Urothelium cell line (cell line): ENCODE measurements at regions not wholly inside any gene's neighbourhood (a gene's known extent, or its start where the extent isn't known, plus 50 kb on each side); places are given as distances from the start of the nearest gene placed in this dataset.
A peak's percentile ranks its signal among the peaks of the same experiment; 100 is the strongest.

Experiments
- DNase-seq: peaks from one replicate; pipeline ENCODE4 v3.0.0; 2011; ENCODE audit warnings: low spot score, mixed read lengths
- FAIRE-seq: peaks from 2 replicates; lab custom pipeline; 2011; peaks lifted over from hg19 to GRCh38; lab: Jason Lieb, UNC

DNA sequence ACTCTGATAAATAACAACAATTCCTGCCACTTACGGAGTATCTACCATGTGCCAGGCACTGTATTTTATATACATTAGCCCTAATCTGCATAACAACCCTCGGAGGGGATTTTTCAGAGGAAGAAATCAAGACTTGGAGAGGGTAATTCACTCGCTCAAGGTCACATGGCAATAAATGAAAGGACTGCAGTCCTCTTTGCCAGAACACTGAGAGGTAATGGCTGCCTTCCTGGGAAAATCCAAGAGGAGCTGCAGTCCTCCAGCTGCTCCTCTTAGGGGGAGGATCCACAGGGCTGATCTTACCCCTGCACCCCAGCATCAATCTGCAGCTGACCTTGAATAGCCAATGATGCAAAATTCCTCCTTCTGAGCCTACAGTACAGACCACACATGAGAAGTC is 114.1 kb upstream of the RPL38 start:
- FAIRE-seq: no peak
- DNase-seq: no peak

DNA sequence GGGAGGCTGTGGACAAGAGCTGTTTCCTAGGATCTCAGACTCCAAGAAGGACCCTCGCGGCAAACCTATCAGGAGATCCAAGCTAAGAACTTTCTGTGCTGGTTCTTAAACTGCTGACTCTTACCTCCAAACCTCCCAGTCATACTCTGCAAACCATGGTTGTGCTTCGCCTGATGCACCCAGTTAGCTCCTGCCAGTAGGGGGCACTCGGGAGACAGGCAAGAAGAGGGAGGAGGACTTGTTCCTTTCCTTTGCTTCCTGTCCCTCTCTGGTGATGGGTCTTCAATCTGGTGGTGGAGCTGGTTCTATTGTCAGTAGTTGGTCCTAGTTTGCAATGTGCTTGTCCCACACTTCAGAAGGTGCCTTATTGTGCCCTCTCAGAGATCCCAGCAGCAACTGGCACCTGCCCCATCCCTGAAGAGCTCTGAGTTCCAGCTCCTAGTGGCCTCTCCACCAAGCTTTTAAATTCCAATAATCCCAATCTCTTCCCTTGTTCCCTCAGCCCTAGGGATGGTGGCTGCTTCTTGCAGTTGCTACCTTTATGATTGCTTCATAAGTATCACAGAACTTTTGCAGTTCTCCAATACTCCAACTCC is 113.5 kb upstream of the RPL38 start:
- DNase-seq (peak; percentile 69), FAIRE-seq (peak; percentile 23)

DNA sequence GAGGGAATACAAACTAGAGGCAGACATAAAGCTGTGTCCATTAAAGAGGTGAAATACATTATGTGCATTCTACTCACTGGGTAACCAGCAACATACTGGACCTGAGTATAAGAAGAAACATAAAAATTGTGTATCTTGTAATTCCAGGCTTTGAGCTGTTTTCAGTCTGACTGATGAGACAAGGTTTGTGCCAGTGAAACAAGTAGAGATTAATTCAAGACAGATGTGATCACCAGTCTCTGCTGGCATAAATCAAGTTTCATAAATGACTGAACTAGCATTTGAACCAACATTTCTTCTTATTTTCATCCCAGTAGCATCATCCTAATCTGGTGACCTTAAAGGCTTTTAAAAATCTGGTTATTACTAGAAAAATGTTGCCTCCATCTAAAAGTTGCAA is 108.8 kb upstream of the RPL38 start:
- FAIRE-seq (no peak), DNase-seq (no peak)

DNA sequence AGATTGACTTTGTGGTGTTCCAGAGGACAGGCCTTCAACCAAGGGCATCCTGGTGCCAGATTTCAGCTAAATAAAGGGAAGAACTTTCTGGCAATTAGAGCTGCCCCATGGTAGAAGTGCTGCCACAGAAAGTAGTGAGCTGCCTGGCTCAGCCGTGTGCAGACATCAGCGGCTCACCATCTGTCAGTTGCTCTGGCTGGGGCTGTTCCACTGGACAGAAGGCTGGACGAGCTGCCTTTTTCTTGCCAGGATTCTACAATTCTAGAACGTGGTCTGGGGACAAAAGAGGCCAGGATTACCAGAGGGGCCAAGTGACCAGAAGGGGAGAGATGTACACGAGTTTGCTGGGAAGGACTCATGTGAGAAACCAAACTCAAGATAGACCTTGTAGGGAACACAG is 107.0 kb upstream of the RPL38 start:
- FAIRE-seq (no peak), DNase-seq (no peak)

DNA sequence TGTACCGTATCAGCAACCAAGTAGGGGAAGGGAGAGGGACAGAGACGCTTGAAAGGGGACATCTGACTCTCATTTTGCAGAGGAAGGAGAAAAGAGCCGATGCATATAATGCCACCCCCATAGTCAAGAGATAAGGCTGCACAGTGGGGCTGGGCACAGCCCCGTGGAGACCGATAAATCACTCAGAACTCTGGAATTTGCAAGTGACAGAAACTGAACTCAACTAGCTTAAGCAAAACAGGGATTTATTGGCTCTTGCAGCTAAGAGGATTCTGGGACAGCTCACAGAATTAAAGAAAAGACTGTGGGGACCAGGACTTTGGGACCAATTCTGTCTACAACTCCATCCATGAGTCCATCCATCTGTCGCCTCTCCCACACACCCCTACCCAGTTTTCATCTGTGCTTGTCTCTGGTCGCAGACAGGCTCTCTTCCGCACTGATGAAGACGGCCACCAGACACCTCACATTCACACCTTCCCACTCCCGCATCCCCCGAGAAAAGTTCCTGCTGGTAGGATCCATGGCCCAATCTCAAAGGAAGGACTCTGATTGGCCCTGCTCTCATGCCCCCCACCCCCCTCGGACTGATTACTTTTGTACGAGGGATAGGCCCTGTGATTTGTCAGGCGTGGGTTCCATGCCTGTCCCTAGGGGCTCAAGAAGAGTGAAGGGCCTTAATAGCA is 105.9 kb upstream of the RPL38 start:
- FAIRE-seq: no peak
- no peak for DNase-seq

DNA sequence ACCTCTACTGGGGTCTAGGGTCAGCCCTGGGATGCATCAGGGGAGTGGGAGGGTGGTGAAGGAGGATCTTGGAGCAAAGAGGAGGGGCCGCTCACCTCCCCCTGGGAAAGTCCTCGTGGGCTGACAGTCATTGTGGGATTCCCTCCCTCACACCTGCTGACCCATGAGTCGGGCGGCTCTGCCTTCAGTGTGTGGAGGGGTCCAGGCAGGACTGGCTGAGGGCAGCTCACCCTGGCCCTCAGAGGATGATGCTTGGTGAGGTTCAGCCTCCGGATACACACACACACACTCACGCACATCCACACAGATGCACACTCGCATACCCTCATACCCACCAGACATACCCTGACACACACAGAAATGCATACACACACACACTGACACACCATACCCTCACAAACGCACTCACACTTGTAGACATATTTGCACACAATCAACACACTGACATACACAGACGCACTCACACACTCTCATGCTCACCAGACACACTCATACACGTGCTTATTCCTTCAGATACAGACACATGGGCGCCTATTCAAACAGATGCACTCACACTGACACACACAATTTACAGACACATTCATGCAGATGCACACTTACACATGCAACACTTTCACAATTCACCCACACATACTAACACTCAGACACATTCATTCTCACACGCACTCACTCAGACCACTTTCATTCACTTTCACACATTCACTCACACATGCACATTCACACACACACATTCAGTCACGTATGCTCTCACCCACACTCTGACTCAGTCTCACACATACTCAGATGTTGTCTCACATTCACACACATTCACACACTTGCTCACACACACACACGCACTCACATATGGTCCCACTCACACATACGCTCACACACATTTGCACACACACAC is 105.1 kb upstream of the RPL38 start:
- FAIRE-seq: peak; percentile 97
- DNase-seq: no peak

DNA sequence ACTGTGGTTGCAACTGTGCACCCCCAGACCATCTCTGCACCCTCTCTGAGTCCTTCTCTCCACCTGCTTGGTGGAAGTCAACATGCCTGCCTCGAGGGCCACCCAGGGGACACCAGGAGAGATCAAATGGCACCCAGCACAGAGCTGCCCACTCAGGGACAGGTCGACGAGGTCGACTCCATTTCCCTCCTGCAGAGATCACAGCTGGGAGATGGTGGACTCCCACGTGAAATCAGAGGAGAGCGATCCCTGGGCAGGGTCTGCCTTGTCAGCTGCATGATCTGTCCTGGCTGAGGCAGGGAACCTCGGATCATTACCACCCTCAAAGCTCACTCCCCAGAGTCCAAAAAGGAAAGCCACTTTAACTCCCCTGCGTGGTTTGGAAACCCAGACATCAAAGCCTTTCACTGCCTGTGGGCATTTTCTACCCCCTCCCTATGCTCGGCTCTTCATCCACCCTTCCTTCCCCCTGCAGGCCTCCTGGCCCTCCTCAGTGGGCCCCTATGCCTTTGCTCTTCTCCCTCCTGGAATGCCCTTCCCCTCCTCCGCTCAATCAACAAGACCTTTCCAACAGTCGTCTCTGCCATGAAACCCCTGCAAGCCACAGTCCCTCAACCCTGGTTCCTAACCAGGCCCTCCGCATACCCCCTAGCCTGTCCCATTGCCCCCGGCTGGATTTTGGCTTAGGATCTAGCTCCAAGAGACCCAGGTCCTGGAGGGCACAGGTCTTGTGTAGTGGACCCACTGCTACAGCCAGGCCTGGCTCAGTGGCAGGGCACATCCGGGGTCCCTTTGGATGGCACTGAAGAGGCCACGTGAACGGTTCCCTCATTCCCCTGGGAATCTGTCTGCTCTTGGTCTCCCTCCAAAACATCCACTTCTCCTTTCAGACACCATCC is 103.8 kb upstream of the RPL38 start:
- no peak for DNase-seq
- peak; percentile 65 for FAIRE-seq

DNA sequence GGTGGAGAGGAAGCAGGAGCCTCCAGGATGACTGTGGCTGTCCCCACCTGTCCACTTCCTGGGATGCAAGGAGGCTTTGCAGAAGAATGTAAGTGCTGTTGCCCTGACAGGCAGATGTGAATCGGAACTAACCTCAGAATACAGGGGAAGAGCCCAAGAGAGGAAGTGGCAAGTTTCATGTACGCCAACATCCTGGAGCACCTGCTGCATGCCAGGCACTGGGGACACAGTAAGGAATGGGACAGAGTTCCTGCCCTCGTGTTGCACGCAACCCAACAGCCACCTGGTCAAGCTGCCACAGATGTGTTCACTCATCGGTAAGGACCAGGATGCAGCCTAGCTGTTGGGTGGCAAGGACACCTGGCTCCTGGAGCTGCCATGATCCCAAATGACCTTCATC is 98.6 kb upstream of the RPL38 start:
- no peak for DNase-seq
- FAIRE-seq: peak; percentile 42

DNA sequence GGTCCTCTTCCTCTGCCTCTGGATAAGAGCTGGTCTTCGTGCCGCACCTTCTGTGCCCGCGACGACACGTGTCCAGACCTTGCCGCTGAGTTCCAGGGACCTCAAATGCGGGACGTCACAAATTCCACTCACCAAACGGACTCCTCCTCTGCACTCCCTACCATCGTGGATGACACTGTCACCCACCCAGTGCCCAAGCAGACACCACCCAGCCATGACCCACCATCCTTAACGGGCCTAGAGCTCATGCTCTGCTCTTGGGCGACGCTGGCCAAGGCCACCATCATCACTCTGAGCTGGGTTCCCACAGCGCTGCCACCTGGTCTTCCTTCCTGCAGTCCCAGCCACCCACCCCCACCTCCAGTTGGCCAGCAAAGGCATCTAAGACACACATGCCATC is 96.4 kb upstream of the RPL38 start:
- FAIRE-seq: no peak
- DNase-seq: no peak

DNA sequence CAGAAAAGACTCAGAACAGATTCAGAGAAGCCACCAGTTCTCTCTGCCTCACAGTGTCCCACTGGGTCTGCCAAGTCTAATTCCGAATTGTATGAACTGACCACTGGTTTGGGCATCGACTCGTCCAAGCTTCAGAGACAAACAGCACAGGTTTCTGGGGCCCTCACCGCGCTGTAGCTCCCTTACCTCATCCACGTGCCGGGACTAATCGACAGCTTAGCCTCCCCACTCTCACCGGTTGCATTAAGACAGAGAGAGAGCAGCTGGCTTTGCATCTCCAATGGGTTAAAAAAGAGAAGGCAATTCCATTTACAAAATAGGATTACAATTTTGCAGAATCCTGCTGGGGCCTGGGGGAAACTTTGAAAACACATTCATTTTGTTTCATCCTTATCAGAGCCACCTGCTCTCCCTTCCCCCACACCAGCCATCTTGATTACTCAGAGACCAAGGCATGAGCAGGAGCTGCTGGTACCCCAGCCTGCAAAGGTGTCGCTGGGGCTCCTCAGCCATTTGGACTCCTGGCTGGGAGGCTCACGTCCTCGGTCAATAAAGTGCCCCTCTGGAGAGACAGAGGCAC is 95.3 kb upstream of the RPL38 start:
- FAIRE-seq (no peak), DNase-seq (no peak)

DNA sequence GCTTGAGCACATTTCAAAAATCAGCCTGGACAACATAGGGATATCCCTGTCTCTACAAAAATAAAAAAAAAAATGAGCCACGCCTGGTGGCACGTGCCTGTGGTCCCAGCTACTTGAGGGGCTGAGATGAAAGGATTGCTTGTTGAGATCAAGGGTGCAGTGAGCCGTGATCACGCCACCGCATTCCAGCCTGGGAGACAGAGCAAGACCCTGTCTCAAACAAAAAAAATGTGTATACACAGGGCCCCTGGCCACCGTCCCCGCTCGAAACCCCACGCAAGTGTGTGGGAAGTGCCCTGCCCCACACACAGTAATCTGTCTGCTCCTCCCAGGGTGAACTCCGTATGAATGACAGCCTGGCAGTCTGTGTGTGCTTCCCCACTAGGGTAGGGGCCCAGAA is 93.0 kb upstream of the RPL38 start:
- DNase-seq (no peak), FAIRE-seq (no peak)

DNA sequence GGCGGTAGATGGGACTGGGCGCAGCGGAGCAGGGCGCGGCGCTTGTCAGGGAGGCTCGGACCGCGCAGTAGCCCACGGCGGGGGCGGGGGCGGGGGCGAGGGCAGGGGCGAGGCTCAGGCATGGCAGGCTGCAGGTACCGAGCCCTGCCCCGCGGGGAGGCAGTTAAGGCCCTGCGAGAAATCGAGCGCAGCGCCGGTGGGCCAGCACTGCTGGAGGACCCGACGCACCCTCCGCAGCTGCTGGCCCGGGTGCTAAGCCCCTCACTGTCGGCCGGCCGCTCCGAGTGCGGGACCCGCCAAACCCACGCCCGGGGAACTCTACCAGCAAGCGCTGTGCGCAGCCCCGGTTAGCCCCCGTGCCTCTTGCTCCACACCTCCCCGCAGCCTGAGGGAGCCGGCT is 90.2 kb upstream of the RPL38 start:
- no peak for FAIRE-seq
- no peak for DNase-seq

DNA sequence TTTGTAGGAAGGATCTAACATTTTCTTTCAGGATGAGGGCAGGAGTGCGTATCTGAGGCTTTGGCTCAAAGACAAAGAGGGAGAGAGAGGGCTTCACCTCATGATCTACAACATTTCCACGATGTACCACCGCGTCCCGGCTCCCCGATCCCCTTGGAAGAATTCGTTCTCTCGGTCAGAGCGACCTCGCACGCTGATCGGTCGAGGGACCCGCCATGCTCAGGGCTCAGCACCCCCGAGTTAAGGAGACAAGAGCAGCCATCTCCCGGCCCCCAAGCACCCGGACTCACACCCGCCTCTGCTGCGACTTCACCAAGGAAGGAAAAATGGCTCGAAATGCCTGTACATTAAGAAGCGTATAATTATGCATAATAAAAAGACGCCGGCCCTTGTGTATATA is 89.5 kb upstream of the RPL38 start:
- no peak for FAIRE-seq
- DNase-seq: no peak

DNA sequence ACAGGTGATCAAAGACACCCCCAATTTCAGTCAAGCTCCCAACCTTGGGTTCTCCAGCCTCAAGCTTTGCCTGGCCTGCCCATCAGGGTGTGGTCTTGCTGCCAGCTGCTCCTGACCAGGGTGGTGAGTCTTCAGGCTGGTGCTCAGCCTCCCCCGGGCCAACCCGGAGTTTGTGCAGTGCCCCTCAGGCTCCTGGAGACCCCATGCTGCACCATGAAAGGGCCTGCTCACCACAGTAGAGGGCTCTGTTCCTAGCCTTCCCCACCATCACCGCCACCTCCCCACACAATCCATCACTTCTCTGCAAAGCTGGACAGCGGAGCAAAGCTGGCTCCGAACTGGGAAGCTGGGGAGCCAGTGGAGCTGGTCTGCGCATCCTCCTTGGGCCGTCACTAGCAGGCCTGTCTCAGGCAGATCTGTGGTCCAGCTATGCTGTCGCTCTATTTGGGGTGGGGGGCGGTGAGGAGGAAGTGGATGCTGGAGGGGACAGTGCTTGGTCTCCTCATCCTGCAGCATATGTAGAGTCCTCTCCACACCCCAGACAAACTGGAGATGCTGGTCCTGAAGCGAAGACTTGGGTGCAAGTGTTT is 88.5 kb upstream of the RPL38 start:
- FAIRE-seq: no peak

DNA sequence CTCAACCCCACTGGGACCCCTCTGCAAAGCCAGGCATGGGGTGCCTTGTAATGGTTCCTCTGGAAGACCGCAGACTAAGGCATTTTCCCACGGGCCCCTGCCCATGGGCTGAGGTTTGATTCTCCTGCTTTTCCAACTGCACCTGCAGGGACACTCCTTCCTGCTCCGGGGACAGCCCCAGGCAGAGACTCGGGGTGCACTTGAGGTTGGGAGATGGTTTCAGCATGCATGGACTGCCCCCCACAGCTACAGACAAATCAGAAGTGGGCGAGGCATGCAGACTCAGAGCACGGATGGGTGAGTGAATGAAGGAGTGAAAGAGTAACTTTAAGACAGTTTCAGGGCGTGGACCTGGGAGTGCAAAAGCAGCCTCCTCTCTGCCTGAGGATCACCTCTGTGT is 87.9 kb upstream of the RPL38 start:
- no peak for DNase-seq
- FAIRE-seq: no peak

More for the DNA sequence above, 88.5 kb upstream of the RPL38 start:
- DNase-seq: no peak

DNA sequence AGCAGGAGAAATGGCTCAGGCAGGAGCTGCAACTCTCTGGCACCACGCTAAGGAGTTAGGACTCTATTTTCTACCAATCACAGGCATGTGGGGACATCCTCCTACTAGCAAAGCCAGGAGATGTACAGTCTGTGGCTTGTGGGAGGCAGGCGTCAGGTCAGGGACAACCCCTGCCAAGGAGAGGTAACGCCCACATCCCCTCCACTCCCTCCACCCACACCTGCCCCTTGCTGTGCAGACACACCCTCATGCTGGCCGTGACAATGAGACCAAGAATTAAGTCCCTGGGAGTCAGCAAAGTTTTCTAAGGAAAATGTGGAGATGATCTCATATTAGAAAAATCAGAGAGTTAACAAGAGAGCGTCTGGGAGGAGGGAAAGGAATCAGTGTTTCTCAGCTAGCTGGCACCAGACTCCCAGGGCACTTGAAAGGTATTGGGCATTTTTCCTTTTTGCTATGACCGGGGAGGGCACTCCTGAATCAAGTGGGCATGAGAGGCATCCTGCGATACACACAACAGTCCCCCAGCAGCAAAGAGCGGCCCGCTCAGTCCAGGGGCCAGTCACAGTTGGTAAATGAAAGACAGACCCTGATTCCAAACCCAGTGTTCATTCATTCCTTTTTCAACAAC is 87.3 kb upstream of the RPL38 start:
- peak; percentile 81 for DNase-seq

DNA sequence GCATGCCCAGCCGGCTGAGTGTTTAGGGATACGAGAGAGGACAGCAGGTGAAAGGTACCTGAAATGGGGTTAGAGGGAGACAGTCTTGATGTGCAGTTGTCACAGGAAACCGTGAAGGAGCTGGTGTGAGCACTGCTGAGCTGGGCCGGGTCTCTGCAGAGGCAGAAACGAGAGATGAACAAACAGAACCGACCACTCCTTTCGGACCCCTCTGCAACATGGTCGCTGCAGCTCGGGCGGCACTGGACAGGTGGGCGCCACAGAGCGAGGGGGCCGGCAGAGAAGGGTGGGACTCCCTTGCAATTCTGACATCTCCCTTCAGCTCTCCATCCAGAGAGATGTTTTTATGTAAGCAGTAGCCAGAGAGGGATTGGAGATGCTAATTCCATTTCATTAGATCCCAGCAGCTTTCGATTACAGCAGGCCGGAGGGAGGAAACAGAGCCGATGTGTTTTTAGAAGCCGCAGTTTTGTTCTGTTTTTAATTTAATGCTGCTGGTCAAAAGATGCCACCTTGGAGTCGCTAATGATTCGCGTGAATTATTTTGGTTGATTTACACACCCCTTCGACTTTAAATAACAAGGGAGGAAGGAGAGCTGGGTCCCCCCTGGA is 86.3 kb upstream of the RPL38 start:
- FAIRE-seq (no peak), DNase-seq (no peak)

More for the DNA sequence above, 87.3 kb upstream of the RPL38 start:
- peak; percentile 92 for FAIRE-seq

DNA sequence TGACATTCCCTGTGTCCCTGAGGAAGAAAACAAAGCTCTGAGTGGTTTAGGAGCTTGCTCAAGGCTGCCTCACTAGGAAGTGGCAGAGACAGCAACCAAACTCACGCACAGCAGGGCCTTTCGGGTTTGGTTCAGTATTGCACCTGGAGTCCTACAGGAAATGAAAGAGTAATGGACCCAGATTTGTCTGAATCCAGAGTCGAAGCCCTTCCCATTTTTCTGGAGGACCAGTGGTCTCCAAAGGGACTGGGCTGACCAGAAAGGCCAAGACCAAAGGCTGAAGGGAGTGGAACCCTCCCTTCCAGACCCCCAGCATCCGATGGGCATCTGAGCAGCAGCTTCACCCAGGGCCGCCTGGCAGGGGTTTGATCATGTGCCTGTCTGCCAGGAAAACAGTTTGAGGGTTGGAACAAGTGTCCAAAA is 85.5 kb upstream of the RPL38 start:
- FAIRE-seq: no peak
- peak; percentile 32 for DNase-seq

DNA sequence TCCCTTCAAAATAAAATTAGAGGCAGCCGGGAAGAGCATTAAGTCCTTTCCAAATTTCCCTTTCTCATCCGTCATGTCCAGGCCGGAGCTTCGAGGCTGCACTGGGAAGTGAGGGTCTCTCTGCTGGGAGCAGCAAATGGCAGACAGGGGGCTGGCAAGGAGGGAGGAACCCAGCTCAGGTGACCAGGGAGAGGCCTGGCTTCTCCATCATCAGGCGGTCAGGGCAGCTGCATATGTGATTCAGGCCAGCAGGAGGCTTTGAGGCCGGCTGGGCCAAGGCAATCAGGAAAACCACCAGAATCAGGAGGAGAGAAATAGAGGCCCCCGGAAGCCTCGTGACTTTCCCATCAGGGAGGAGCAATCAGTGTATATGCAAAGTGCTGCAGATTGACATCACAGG is 85.0 kb upstream of the RPL38 start:
- no peak for DNase-seq
- no peak for FAIRE-seq
